Activated CD4-positive, alpha-beta T cell treated with anti-CD3 and anti-CD28 coated beads, Interleukin-2, Interleukin-6, amounts not matched to agents 100 ng/mL and 50 ng/mL, durations not matched to agents 16 hours and 8 hours (primary cell): ENCODE measurements at regions not wholly inside any gene's neighbourhood (a gene's known extent, or its start where the extent isn't known, plus 50 kb on each side); places are given as distances from the start of the nearest gene placed in this dataset.
A peak's percentile ranks its signal among the peaks of the same experiment; 100 is the strongest.
"Not testable (repeated sequence)": the region's sequence is repeated elsewhere in the genome, so short reads cannot be mapped to it uniquely, and the experiment has no call there.

Experiments
- DNase-seq: peaks from one replicate; pipeline ENCODE4 v3.0.0-alpha.2; 2020

DNA sequence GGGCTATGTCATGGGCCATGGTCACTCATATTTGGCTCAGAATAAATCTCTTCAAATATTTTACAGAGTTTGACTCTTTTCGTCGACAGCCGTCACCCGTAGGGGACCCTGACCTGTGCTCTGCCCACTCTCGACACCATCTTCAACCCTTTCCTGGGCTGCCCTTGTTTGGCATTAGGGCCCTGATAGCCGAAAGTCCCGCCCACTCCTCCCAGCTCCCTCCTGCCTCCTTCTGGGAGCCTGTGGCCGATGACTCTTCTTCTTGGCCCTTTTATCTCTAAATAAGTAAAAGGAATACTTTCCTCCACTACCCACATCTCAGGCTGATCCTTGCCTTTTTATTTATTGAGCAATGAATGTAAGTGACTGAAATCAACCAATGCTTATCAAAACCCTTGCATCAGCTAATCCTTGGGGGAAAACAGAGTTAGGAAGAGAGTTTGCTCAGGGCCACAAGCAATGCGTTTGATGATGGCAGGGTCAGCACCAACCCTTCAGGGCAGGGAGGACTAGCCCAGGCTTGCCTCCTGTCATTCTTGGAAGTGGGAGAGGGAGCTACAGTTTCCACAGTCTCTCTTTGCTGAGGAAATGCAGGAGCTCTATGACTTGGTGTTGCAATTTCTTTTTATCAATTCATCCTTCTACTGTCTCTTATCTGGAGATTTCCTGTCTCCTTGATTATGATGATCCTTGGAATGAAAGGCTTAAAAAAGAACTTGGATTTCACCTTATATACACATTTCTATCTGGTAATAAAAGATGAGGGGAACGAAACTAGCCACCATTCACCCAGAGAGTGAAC lies 218.2 kb upstream of the PODXL start:
- DNase-seq: no peak

DNA sequence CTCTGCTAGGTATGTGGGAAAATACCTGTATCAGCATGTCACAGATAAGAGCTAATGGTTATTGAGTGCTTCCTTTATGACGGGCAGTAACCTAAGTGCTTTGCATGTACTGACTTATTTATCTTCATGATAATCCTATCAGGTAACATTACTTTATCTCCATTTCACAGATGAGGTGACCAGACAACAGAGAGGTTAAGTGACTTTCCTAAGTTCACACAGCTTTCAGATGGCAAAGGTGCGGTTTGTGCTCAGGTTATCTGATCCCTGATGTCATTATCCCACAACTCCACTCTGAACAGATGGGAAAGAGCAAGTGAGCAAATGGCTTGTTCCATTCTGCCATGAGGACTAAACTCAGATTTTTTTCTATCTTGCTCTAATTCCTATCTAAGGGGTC lies 217.0 kb upstream of the PODXL start:
- DNase-seq: no peak

DNA sequence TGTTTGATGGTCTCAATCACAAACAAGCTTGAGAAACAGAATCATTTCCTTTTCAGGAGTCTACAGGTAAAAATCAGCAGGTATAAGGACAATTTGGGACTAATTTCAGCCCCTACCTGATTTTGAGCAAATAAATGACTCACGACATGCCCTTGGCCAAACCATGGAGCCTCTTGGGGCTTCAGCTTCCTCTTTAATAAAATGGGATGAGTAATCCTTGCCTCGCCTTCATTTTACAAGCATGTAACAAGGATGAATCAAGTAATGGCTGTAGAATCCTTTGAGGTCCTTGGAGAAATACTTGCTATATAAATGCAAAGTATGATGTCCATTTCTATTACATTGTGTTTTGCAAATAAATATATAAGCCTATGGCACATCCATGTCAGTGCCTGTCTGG lies 212.8 kb upstream of the PODXL start:
- DNase-seq: no peak

DNA sequence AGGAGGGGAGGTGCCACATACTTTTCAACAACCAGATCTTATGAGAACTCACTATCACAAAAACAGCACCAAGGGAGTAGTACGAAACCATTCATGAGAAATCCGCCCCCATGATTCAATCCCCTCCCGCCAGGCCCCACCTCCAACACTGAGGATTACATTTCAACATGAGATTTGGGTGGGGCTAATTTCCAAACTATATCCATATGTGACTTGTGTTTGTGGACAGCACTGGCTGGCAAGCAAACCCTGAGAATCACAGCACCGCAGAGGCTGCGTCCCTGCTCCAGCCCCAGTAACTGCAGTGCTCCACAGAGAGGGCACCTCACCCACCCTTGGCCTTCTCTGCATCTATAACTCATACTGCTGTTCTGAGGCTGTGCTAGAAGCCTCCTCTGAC lies 211.2 kb upstream of the PODXL start:
- no peak for DNase-seq

DNA sequence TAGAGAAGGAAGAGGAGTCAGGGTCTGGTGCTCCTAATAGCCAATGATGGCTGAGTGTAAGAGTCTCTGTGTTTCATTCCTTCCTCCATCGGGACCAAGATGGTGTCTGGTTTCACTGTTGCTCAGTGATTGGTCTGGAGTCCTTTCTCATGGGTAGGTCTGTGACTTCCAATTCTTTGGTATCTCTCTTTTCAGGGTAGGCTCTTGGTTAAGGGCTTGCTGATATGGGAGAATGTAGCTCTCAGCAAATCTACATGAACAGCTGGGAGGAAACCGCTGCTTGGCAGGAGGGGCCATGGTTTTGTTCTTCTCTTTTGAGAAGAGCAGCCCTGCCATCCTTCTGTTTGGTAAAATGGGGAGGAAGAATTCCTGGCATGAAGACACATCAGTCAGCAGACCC lies 209.1 kb upstream of the PODXL start:
- no peak for DNase-seq

DNA sequence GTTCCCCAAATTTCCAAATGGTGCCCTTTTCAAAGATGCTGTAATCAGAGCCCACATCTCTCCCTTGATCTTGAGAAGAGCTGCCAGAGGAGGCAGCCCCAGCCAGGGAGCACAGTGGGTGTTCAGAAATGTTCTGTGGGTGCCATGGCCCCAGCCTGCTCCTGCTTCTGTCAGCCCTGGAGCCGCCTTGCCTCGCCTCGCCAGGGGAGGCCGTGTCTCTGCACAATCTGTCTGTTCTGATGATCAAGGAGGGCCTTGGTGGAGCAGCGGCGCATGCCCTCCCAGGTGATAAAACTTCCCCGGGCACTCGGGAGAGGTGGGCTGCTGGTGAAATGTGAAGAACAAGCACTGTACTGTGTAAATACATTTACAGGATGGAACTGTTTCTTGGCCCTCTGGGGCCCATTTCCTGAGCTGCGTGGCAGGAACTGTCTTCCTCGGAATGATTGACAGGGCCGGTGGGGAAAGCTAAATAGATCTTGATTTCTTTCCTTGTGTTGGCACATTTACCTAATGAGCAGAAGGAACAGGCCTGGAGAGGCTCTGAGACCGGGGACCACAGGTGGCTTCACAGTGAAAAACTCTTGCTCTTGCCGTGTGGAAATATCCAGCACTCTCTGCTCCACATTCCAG lies 207.8 kb upstream of the PODXL start:
- no peak for DNase-seq

DNA sequence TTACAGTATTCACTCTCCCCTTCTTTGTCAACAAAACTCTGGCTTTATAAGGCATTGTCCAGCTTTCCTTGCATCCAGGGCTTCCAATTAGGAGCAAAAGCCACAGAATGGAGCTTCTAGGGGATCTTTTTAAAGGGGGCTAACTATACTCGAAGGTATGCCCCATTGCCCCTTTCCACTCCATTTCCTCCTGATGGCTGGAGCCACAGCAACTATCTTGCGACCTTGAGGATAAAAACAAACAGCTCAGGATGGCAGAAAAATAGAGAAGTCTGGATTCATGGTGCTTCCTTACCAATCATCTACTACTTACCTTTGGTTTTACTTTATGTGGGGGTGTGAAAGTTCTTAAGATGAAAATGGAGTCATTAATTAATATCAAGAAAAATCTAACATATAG lies 206.3 kb upstream of the PODXL start:
- DNase-seq: no peak

DNA sequence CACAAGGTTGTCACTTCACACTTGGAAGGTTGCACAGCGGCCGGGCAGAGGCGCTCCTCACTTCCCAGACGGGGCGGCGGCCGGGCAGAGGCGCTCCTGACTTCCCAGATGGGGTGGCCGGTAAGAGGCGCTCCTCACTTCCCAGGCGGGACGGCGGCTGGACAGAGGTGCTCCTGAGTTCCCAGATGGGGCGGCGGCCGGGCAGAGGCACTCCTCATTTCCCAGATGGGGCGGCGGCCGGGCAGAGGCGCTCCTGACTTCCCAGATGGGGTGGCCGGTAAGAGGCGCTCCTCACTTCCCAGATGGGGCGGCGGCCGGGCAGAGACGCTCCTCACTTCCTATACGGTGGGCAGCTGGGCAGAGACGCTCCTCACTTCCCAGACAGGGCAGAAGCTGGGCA lies 199.4 kb upstream of the PODXL start:
- DNase-seq: not testable (repeated sequence)

DNA sequence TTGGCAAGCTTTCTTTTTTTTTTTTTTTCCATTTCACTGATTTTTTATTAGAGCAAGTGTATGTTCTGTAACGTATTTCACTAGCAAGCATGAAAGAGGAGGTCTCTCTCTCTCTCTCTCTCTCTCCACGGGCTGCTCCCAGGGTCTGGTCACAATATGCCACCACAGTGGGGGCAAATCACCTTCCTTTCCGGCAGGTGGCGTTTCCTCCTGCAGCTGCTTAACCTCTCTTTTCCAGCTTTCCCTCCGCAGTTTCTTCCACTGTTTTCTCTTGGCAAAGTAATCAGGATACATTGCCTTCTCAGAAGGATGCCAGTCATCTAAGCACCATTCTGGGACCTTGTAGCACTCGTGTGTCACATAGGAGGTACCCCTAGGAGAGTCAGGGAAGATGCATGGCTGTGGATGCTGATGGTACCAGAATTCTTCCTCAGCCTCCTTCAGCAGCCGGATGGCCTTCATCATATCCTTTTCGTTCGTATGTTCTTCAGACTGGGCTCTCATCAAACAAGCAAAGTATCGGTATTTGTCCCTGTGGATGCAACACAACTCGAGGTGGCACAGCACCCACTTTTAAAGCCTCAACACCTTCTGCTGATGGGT lies 197.3 kb upstream of the PODXL start:
- peak; percentile 14 for DNase-seq

DNA sequence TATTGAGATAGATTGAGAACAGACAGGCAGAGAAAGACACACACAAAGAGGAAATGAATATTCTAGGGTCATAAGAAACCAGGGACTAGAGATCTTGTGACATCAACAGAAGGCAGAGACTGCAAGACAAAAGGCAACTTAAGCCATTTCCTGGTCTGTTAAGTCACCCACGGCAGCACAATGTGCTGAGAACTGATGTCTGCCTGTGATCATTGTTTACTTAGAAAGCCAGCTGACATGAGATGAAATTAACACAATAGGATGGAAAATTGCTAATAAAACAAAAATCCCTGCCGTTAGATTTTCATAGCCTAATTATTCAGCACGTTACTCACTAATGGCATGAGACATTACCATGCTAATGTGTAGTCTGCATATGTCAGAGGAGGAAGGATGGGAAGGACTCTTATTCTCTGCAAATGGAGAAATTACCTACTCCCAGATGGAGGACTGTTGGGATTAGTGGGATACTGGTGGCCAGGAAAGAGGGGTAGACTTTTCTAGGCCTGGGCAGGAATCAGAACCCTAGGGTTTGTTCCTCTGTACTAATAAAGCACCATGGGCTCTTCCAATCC lies 191.3 kb upstream of the PODXL start:
- DNase-seq: no peak

DNA sequence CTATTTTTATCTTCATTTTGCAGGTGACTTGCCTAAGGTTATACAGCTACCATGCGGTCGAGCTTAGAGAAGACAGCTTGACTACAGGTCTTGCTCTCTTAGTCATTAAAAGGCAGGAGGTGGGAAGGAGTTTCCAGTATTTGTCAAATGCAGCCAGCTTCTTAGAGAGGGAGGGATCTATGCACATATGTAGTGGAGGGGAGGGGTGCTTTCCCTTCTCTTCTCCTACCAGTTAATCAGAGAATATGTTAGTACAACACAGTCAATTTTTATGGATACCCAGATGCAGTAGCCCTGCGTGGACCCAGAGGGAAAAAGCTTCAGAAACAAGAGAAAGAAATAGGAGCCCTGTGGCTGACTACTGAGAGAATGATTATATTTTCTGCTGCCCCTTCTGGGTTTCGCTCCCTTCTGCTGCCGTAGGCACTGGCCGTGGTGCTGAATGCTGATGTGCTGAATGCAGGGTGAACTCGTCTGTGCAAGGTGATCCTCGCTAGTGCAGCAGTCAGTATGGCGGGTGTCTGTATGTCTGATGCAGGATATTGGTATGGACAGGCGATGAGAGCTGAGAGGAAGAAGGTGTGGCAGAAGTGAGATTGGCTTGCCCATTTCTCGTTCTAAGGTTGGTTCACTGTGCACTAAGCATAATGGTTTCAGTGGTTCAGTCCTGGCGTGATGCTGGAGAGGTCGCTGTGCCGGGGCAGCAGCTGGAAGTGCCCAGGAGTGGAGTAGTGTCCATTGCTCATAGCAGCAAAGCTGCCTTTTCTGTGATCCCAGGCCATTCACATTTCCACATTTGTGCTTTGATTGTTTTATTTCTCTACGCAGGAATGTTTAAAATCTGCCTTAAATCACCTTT lies 189.2 kb upstream of the PODXL start:
- no peak for DNase-seq

DNA sequence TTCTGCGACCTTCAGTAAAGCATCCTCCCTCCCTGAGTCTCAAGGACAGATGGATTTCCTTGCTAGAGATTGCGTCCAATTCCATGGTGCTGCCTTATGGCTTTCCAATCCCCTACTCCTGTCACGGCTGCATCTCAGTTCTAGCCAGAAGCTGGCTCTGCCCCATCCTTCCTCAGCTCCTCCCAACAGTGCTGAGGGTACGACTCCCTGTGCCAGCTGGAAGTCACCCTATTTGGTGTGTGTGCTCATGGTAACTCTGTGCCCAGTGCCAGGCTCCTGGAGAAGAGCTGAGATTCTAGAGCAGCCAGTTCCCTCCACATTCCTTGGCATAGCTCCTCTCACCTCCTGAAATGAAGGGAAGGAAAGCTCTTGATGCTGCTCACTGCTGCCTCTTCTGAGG lies 185.0 kb upstream of the PODXL start:
- DNase-seq: no peak

DNA sequence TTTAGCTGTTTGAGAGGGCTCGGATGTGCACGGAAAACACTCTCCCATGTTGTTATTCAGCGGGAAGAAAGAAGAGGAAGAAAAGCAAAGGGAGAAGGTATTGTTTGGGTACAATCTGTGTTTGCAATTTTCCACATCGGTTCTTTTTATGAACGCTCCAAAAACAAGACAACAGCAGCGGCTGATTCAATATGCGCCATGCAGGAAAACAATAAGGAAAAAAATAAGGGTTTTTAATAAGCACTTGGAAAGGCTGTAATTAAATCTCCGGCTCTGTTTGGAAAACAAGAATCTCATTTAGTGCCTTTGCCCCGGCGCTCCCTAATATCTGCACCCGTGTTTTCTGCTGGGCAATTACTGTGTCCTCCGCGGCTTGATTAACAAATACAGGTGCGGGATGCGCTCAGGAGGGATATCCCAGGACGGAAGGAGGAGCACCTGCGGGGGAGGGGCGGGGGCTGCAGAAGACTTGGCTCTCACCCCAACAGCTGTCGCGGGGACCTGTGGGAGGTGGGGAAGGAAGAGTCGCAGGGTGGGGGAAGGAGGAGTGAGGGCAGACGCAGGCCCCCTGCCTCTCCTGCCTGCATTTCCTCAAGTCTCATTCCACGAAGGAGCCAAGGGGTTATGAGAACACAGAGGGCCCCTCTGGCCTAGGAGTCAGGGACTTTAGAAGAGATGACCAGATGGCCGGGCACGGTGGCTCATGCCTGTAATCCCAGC lies 181.5 kb upstream of the PODXL start:
- no peak for DNase-seq

DNA sequence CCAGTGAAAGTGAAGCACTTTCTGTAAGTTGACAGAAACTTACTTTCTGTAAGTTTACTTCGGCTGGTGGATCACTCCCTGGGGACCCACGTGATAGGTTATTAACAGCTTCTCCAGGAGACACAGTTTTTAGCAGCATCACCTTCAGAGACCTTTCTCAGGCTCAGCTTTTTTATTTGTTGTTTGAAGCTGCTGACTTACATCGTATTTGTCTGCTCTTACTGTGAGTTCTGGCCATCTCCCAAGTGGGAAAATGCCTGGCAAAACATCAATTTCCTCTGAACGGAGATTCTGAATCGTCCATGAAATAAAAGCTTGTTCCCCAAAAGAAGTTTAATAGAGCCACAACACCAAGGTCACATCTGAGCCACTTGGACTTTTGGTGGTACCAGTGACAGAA lies 178.7 kb upstream of the PODXL start:
- no peak for DNase-seq

DNA sequence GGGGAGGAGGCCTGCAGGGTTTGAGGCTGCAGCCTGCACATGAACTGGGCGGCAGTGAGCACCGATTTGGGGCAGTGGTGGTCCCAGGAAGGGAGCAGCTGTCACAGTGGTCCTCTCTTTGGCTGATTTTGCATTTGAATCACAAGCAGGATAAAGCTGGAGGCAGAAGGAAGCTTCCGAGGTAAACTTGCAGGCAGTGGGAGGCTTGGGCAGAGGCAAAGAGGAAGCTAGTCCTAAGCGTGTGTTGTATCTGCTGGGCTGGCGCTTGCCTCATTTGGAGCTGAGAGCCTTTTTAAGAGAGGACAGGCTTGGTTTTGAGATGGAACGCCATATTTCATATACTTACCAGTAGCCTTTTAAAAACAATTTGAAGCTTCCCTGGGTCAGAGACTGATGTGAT lies 177.2 kb upstream of the PODXL start:
- no peak for DNase-seq

DNA sequence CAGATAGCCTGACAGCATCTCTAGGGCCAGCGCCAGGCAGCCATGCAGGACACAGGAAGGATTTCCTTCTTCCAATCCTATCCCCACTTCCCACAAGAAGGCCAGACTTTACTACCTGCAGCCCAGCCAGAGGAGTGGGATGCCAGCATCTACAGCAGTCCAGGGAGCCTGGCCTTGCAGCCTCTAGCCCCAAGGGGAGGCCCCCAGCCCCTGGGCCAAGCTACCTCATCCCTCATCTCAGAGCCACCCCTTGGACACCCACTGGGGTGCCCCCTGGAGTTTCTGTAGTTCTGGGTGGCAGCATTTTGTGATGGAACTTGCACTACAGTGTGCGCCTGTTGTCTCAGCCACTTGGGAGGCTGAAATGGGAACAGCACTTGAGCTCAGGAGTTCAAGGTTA lies 170.8 kb upstream of the PODXL start:
- no peak for DNase-seq

DNA sequence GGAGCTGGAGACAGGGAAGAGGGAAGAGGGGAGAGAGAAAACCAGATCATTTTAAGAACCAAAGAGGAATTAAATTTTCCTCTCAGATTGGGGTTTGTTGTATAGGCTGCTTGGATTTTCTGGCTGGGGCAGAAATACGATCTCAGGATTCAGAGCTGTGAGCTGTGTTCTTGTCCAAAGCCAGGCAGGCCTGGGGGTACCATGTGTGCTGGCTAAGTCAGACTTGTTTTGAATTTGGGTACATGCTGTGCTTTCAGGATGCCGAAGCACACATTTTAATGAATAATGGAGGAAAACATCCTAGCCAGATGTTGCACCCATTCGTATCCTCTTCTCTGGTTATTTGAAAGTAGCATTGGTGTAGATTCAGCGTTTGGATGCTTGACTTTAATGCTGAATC lies 170.3 kb upstream of the PODXL start:
- no peak for DNase-seq

DNA sequence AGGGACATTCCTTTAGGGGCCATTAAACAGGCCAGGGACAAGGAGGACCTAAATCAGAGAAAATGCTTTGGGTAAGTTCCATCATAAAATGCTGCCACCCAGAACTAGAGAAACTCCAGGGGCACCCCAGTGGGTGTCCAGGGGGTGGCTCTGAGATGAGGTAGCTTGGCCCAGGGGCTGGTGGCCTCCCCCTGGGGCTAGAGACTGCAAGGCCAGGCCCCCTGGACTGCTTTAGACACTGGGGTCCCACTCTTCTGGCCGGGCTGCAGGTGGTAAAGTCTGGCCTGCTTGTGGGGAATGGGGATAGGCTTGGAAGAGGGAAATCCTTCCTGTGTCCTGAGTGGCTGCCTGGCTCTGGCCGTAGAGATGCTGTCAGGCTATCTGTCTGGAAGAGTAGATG lies 169.6 kb upstream of the PODXL start:
- DNase-seq: no peak

DNA sequence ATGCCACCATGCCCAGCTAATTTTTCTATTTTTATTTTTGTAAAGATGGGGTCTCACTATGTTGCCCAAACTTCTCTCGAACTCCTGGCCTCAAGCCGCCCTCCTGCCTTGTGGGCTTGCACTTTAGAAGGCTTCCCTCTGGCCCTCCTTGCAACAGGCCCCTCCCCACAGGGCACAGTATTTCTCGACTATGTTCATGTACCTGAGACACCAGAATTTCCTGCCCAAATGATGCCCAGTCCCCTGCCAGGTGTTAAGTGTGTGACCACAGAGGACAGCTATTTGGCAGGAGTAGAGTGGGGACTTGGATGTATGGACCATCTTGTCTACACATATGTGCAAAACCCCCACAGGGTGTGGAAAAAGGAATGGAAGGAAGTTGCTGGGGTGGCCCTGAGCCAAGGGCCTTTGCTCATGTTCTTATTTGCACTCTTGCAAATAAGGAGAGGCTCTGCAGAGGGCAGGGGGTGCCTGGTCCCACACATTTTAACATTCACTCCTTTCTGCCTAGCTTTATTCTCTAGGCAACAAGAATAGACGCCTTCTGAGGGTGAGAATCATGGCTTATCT lies 168.4 kb upstream of the PODXL start:
- no peak for DNase-seq

DNA sequence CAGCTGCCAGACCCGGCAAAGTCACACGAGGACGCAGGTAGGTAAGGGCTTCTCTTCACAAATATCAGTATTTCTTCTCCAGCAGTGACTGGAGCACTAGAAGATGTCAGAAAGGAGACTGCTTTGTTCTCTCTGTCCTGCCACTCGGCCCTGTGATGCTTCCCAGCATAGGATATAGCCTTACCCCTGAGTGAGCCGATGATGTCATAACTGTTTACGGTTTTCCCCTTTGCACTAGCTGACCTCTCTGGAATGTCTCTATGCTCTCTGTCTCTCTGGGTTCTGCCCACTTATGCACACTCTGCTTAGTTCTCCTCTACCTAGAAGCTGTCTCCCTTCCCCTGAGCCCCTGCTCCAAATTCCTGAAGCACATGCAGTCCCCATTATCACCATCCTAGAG lies 167.5 kb upstream of the PODXL start:
- no peak for DNase-seq

DNA sequence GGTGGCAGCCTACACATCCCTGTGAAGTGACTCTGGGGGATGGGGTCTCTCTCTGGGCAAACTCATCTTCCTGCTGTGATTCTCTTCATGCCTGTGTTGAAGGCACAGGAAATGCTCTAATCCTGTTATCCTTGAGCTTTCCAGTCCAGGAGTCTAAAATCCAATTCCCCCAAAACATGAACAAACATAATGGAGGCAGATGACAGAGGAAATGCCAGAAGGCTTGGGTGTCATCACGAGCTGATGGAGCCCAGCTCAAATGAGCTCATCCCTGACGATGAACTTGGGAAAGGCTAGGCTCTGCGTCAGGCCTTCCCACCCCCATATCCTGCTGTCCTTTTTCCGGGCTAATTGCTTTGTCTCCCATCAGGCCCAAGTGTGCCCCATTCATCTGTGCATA lies 165.9 kb upstream of the PODXL start:
- no peak for DNase-seq

DNA sequence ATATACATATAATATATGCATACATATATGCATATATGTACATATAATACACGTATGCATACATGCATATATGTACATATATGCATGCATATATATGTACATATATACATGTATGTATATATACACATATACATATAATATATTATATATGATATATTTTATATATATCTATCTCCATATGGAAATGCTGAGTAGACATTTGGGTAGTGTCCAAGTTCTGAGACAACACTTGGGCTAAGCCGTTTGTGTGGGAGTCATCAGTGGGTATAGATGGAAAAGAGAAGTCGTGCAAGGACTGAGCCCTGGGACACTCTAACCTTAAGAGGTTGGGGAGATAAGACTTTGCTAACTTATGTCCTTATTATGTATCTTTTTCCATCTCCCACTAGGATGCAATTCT lies 165.2 kb upstream of the PODXL start:
- no peak for DNase-seq
